HG03064 (cell line): ENCODE measurements at regions not wholly inside any gene's neighbourhood (a gene's known extent, or its start where the extent isn't known, plus 50 kb on each side); places are given as distances from the start of the nearest gene placed in this dataset.
"Not testable (repeated sequence)": the region's sequence is repeated elsewhere in the genome, so short reads cannot be mapped to it uniquely, and the experiment has no call there.

Source experiments
- ATAC-seq: cut with Tn5 transposase; IDR thresholded peaks from one replicate; pipeline ENCODE4 v1.9.1; 2021; ENCODE audit warnings: low read depth; ENCODE audit not compliant: unreplicated experiment

DNA sequence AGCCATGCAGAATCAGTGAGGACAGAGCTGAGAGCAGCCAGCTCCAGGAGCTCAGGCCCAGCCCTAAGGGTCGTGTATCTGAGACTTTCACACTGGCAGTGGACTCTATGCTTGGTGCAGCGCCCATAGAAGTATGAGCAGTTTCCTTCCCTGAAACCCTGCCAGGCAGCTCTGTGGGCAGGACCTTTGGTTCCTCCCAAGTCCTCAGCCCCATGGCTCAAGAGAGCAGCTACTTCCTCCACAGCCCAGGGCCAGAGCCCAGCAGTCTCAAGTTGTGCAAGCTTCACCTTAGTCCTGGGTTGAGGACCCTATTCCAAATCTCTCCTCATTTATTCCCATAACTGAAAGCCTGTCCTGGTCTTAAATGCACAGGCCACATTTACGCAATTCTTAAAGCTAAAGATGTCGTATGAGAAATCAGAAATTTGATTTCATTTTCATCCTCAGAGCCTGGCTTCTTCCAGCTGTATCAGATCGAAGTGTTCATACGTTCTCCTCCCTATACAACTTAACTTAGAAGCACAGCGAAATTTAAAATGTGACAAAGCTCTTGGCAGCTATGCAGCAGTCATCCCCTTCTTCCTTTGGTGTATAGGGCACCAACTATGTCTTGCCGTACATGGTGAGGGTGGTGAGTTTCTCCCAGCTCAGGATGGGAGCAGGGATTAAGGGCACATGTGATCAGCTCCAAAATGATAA lies 1337.1 kb downstream of the RPIA start:
- ATAC-seq = not testable (repeated sequence)

DNA sequence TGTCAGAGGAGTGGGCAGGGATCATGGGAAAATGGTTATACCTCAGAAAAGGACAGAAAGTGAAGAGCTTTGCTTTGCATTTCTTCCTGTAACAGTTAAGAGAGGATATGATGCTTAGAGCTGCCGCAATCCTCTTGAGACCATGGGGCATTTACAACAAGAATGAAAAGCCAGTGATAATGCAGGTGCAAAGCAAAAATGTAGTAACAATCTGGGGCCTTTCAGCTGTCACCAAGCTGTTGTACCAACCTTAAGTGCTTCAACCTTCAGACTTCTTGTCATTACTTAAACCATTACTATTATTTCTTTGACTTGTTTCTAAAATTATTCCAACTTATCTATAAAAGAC lies 1337.6 kb downstream of the RPIA start:
- ATAC-seq = not testable (repeated sequence)

DNA sequence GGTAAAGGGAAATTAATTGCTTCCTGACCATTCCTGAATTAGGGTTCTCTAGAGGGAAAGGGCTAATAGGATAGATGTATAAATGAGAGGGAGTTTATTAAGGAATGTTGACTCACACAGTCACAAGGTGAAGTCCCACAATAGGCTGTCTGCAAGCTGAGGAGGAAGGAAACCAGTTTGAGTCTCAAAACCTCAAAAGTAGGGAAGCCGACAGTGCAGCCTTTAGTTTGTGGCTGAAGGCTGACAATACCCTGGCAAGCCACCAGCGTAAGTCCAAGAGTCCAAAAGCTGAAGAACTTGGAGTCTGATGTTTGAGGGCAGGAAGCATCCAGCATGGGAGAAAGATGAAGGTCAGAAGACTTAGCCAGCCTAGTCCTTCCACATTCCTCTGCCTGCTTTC lies 1340.8 kb downstream of the RPIA start:
- ATAC-seq = not testable (repeated sequence)

DNA sequence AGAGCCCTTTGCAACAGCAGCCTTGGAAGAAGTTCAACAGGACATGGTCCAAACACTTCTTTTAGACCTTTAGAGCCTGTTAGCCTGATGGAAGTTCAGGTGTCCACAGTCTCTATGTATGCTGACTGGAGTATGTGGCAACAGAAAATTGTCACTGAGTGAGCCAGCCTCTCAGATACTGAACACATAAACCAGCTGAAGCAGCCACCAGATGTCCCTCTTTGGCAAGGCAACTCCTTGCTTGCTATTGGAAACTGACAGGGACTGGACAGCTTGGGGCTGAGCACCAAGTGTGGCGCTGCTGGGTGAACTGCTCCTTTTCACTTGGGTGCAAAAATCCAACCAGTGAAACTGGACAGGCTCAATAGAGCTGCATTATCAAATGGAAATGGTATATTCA lies 1344.9 kb downstream of the RPIA start:
- ATAC-seq = not testable (repeated sequence)

DNA sequence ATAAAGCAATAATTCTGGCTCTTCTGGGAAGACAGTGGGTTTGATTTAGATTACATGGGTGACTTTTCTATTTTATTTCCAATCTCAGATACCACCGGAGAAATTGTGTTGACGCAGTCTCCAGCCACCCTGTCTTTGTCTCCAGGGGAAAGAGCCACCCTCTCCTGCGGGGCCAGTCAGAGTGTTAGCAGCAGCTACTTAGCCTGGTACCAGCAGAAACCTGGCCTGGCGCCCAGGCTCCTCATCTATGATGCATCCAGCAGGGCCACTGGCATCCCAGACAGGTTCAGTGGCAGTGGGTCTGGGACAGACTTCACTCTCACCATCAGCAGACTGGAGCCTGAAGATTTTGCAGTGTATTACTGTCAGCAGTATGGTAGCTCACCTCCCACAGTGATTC lies 1347.6 kb downstream of the RPIA start:
- not testable (repeated sequence) for ATAC-seq

DNA sequence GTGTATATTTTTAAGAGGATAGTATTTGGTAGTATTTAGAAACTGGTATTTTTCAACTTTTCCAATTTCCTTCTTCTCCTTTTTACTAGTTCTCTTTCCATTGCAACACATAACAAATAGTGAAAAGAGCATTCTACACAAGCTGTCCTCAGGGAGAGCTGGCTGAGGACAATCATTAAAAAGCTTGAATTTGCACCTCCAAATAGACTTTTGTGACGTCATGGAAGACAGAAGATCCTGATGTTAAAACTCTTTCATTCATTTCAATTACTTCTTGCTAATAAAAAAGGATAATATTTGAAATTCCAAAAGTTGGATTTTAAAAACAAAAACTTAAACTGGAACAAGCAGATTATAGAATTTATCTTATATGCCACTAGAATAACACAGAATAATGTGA lies 1356.3 kb downstream of the RPIA start:
- not testable (repeated sequence) for ATAC-seq

DNA sequence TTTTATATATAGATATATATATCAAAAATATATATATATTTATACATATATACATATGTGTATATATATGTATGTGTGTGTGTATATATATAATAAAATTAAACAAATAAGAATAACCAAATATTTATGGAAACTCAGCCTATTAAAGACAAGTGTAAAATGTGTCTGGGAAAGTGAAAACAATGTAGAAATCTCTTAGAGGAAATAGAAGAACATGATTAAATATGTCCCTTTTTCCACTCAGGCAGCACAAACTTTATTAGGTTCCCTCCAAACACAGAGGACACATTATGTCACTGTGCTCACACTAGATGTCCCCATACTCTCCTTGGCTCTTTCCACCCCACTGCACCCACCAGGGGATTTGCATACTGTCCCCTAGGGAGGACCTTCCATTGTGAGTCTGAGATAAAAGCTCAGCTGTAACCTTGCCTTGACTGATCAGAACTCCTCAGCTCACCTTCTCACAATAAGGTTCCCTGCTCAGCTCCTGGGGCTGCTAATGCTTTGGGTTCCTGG lies 1360.7 kb downstream of the RPIA start:
- not testable (repeated sequence) for ATAC-seq

DNA sequence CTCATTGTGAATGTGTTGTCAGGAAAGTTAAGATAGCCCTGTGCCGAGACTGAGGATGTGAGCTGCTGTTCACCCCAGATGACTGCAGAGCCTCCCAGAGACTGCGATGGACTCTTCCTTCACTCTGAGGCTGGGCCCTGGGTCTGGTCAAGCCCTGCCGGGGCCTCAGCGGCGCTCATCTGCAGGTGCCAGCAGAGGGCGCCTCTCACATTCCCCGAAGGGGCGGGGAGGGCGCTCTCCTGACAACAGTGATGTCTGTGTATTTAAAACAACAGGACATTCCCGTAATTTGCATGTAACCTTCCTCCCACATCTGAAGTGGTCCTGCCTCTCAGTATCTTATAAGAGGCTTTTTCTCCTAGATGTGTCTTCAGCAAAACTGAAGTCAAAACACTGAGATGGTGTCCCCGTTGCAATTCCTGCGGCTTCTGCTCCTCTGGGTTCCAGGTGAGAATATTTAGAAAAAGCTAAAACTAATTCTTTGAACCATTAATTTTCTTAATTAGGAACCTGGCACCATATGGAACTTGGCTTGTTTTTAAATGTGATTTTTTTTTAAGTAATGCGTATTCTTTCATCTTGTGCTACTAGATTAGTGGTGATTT lies 1377.9 kb downstream of the RPIA start:
- no peak for ATAC-seq

DNA sequence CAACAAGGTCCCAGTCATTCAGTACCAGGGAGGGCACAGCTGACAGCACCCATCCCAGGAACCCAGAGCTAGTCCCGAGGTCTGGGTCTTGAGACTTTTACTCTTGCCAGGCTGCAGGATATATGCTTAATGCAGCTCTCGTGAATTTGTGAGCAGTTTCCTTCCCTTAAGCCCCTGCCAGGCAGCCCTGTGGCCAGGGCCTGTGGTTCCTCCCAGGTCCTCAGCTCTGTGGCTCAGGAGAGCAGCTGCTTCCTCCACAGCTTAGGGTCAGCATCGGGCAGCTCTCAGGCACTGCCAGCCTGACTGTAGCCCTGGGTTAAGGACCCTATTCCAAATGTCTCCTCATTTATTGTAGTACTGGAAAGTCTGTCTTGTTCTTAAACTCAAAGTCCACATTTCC lies 1384.8 kb downstream of the RPIA start:
- no peak for ATAC-seq

DNA sequence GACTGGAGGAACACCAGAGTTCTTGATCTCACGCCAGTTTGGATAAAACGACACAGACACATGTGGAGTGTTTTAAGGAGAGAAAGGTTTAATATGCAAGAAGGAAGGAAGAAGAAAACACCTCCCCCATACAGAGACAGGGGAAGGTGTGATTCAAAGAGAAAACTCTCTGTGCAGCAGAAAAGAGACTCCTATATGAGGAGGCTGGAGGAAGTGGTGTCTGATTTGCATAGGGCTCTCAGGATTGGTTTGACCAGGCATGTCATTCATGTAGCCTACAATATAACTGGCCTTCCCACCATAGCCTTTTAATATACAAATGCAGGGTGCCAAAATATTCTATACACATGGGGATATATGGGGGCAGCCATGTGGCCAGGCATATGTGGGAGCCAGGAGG lies 1386.5 kb downstream of the RPIA start:
- no peak for ATAC-seq

DNA sequence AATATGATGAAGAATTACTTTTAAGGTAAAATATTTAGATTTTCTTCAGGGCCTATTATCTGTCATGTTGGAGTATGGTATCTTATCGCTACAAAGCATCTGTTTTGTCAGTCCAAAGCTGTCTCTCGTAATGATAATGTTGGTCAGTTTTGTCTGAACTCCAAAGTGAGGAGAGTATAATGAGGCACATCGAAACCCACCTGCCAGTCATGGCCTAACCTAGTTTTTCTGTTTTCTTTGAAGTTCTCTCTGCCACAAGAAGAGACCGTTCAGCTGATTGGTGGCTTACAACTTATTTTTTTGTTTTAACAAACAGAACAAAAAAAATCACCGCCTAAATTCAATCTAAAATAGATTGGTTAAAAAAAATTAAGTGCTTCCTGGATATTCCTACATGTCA lies 1387.9 kb downstream of the RPIA start:
- no peak for ATAC-seq

DNA sequence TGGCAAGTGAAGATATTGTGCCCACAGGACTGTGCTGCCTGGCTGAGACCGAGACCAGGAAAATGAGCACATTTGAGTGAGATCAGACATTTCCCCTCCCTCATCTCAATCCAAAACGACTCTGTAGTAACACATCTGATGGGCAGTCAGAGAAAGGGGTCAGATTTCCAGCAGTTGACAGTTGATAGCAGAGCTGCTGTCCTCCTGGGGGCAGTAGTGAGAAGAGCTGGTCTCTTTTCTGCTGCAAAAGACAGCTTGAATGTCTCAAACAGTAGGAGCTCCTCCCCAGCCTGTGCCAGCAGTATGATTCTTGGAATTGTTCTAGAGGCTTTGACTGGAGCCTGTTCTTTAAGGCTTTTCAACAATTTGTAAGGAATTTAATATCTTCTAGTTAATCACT lies 1396.3 kb downstream of the RPIA start:
- not testable (repeated sequence) for ATAC-seq

DNA sequence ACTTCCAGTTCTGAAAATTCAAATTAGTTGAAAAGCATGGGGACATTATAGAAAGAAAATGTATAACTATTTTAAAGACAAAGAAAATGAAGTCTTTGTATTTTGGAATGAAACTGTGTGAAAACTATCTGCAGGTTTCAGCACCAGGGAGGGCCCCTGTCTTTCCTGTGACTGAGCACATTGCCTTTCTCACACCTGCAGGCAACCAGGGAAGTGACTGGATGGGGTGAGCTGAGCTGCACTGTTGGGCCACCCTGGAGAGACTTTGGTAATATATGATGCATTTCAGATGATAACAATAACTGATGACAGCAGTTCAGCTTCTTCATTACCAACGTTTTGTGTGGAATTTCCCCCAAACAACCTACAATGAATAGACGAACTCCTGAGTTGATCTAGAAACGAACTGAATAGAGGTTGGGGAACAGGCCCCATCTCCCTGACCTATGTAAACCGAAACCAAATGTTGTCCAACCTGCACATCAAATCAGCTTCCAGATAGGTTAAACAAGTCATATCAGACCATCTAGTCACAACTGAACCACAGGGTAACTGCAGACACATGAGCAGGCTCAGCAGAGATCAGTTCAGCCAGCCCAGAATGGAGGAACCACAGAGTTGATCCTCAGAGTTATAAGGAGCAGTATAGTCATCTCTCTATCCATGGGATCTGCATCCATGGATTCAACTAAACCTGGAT lies 1402.2 kb downstream of the RPIA start:
- ATAC-seq = not testable (repeated sequence)

DNA sequence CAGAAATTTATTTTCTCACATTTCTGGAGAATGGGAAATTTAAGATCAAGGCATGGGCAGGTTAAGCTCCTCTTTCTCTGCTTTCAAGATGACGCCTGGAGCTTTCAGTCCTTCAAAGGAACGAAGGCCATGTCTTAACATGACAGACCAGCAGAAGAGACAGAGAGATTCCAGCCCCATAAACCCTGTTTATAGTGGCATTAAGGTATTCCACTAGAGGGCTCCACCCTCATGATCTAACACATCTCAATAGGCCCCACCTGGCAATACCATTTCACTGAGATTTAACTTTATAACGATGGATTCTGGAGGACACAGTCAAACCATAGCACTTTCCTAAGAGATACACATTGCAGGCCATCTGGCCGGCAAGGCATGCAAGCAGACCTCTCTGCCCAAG lies 1406.1 kb downstream of the RPIA start:
- ATAC-seq = not testable (repeated sequence)

DNA sequence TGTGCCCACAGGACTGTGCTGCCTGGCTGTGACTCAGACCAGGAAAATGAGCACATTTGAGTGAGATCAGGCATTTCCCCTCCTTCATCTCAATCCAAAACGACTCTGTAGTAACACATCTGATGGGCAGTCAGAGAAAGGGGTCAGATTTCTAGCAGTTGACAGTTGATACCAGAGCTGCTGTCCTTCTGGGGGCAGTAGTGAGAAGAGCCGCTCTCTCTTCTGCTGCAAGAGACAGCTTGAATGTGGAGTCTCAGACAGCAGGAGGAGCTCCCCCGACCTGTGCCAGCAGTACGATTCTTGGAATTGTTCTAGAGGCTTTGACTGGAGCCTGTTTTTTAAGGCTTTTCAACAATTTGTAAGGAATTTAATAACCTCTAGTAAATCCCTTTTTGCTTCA lies 1413.7 kb downstream of the RPIA start:
- ATAC-seq = not testable (repeated sequence)

DNA sequence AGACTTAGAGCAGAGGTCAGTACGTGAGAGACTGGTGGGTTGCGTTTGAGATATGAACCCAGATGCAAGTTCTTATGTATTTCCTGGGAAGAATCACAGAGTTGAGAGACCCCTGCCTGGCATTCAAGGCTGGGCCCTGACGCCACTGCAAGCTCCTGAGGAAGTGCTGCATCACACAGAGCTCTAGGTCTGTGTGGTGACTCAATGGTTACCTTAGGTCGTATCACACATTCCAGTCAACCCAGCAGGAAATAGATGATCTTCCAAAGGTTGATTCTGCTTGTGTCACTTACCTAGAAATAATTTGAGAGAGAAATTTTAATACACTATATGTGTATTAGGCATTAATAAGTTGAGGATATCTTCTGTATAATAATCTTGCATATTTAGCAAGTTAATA lies 1431.9 kb downstream of the RPIA start:
- not testable (repeated sequence) for ATAC-seq

DNA sequence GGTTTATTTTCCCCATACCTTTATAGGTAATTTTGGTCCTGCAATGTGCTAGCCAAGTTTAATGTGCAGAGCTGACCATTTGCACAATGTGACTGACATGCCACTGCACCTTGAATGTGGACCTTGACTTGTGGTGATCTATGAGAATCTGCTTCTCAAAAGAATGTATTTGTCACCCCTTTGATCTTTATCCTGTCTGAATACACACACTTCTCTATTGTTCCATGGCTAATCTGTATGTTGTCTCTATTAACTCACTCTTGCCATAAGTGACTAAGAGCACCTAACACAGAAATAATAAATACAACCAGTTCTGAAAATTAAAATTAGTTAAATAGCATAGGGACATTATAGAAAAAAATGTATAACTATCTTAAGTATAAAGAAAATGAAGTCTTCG lies 1447.6 kb downstream of the RPIA start:
- not testable (repeated sequence) for ATAC-seq

DNA sequence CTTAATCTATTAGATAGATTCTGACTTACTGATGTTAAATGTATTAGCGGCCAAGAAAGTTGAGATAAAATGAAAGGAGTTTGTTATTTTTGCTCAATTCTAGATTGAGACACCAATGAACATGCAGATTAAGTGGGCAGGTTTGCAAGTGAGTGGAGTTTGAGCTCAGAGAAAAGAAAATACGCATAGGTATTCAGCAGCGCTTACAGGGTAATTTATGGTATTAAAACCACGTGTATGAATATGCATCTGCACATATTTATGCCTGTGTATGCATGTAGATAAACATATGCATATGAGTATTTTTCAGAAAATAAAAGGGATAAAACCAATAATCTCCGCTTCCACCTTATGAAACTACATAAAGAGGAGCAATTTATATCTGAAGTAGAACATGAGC lies 1450.1 kb downstream of the RPIA start:
- not testable (repeated sequence) for ATAC-seq

DNA sequence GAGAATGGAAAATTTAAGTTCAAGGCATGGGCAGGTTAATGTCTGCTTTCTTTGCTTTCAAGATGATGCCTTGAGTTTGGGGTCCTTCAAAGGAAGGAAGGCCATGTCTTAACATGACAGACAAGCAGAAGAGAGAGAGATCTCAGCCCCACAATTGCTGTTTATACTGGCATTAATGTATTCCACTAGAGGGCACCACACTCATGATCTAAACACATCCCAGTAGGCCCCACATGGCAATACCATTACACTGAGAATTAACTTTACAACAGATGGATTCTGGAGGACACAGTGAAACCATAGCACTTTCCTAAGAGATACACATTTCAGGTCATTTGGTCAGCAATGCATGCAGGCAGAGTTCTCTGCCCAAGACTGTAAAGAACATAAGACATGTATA lies 1460.3 kb downstream of the RPIA start:
- ATAC-seq = not testable (repeated sequence)

DNA sequence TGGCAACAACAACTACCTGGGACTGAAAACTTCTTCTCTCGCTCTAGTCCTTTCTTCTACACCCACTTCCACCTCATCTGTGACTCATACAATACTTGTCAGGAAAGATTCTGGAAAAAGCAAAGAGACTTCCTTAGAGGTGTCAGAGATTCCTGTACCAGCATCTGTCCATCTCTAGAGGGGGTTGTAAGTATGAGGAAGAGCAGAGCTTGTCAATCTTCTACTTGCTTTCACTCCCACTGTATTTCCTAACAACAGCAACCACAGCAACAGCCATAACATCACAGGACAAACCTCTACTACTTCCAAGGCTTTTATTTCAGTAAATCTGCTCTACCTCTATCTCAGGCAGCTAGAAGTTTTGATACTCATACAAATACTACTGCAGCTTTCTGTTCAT lies 1479.5 kb downstream of the RPIA start:
- not testable (repeated sequence) for ATAC-seq

DNA sequence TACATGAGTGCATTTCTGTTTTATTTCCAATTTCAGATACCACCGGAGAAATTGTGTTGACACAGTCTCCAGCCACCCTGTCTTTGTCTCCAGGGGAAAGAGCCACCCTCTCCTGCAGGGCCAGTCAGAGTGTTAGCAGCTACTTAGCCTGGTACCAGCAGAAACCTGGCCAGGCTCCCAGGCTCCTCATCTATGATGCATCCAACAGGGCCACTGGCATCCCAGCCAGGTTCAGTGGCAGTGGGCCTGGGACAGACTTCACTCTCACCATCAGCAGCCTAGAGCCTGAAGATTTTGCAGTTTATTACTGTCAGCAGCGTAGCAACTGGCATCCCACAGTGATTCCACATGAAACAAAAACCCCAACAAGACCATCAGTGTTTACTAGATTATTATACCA lies 1481.6 kb downstream of the RPIA start:
- ATAC-seq = not testable (repeated sequence)

DNA sequence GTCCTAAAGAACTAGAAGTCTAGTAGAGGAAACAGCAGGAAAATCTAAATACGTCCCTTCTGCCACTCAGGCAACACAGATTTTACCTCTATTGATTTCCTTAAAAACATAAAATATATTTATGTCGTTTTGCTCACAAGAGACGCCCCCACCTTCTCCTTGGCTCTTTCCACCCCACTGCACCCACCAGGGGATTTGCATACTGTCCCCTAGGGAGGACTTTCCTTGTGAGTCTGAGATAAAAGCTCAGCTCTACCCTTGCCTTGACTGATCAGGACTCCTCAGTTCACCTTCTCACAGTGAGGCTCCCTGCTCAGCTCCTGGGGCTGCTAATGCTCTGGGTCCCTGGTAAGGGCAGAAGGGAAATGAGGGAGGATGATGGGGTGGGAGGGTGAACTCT lies 1488.1 kb downstream of the RPIA start:
- not testable (repeated sequence) for ATAC-seq
